ENCODE measurements at regions not wholly inside any gene's neighbourhood (a gene's known extent, or its start where the extent isn't known, plus 50 kb on each side); places are given as distances from the start of the nearest gene placed in this dataset.

DNA sequence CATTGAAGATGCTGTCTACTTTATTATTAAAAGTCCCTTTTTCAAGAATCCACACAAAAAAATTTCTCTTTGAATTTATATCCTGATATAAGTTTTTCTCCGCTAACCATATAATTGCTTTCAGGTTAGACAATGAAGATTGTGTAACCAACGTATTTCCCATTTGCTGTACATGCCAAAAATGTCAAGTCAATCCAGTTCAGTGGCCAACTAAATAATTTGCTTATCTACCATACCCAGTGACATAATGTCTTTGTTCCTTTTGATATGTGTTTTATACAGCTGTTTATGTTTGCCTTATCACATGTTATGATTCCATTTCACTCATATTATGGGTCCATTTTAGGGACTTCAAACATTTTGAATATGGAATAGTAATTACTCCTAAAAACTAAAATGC lies 349.9 kb downstream of the EFNA5 start:
- Histone ChIP-seq H2BK120ac (ENCODE audit: low read depth, low read length, poor library complexity, severe bottlenecking) (no peak overlapping the region), H3K18ac (ENCODE audit: insufficient read length, low read depth, low read length) (no peak overlapping the region), H2BK20ac (ENCODE audit: low read depth, low read length, poor library complexity, severe bottlenecking) (no peak overlapping the region), H2AK5ac (ENCODE audit: insufficient read length, low read length) (no peak overlapping the region), H3K9ac (ENCODE audit: extremely low read depth, insufficient read length, low read length) (no peak overlapping the region), H3K9me3 (ENCODE audit: control insufficient read depth, low read depth, low read length) (no peaks in the 10 kb centered on the region), H3K56ac (ENCODE audit: insufficient read length, low read depth, low read length) (no peak overlapping the region), H3K79me2 (ENCODE audit: insufficient read depth, low read length) (no peaks in the 10 kb centered on the region), H3K23ac (ENCODE audit: insufficient read length, low read depth, low read length) (no peak overlapping the region), H3K4me1 (ENCODE audit: insufficient read depth, low read length) (no peaks in the 10 kb centered on the region; the same call in 1 of the 2 replicates), H4K8ac (replicated peaks; ENCODE audit: insufficient read length, low read depth, low read length) (no peak overlapping the region), H2AFZ (ENCODE audit: low read length) (no peak overlapping the region), H3K4me2 (ENCODE audit: insufficient read depth, insufficient read length, low read length) (no peak overlapping the region), H4K5ac (ENCODE audit: insufficient read length, low read depth, low read length) (no peak overlapping the region), H3K27me3 (ENCODE audit: insufficient read depth, low read length) (no peaks in the 10 kb centered on the region), H3T11ph (ENCODE audit: low read length) (no peak overlapping the region), H3K23me2 (ENCODE audit: insufficient read length, low read depth, low read length, poor library complexity, severe bottlenecking) (no peaks in the 10 kb centered on the region), H2BK5ac (ENCODE audit: insufficient read length, low read length) (no peak overlapping the region), H3K79me1 (ENCODE audit: insufficient read depth, low read depth, low read length, poor library complexity, severe bottlenecking) (no peaks in the 10 kb centered on the region), H3K4ac (ENCODE audit: low read depth, low read length) (no peak overlapping the region), H3K14ac (ENCODE audit: insufficient read depth, low read length) (no peak overlapping the region), H4K20me1 (ENCODE audit: control insufficient read depth, insufficient read depth, insufficient read length) (no peaks in the 10 kb centered on the region), H2BK12ac (ENCODE audit: insufficient read length, low read depth, low read length) (no peak overlapping the region), H2BK15ac (ENCODE audit: low read depth, low read length) (no peak overlapping the region), H3K27ac (ENCODE audit: insufficient read length, low read depth, low read length) (no peak overlapping the region), H4K91ac (ENCODE audit: insufficient read length, low read depth, low read length) (no peak overlapping the region)
- Mint-ChIP-seq H3K27ac (no peak overlapping the region), H3K4me1 (peaks cover 0 to 10% of the 10 kb centered on the region in 2 experiments; a peak in 2 of 4 replicates), H3K27me3 (ENCODE audit: low read depth) (no peaks in the 10 kb centered on the region), H3K9me3 (no peaks in the 10 kb centered on the region), H3K36me3 (ENCODE audit: insufficient read depth in 1 of 3, low read depth in 3 of 3) (no peaks in the 10 kb centered on the region), H3K4me3 (no peak overlapping the region)
- WGBS (ENCODE audit: extremely low coverage, insufficient read length, low lambda C conversion rate): no CpG with 5 or more reads among the region's 2 CpGs
- TF ChIP-seq, protein P1, sequence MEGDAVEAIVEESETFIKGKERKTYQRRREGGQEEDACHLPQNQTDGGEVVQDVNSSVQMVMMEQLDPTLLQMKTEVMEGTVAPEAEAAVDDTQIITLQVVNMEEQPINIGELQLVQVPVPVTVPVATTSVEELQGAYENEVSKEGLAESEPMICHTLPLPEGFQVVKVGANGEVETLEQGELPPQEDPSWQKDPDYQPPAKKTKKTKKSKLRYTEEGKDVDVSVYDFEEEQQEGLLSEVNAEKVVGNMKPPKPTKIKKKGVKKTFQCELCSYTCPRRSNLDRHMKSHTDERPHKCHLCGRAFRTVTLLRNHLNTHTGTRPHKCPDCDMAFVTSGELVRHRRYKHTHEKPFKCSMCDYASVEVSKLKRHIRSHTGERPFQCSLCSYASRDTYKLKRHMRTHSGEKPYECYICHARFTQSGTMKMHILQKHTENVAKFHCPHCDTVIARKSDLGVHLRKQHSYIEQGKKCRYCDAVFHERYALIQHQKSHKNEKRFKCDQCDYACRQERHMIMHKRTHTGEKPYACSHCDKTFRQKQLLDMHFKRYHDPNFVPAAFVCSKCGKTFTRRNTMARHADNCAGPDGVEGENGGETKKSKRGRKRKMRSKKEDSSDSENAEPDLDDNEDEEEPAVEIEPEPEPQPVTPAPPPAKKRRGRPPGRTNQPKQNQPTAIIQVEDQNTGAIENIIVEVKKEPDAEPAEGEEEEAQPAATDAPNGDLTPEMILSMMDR (conservative IDR thresholded peaks at IDR 0.05): no peak
- no peak for DNase-seq
